K562 (cell line): ENCODE measurements at regions not wholly inside any gene's neighbourhood (a gene's known extent, or its start where the extent isn't known, plus 50 kb on each side); places are given as distances from the start of the nearest gene placed in this dataset.
A peak's percentile ranks its signal among the peaks of the same experiment; 100 is the strongest.

Experiments used
- ATAC-seq: fragments of 200-7000 bp; cut with Tn5 transposase; 3 replicates; pipeline ENCODE4 v1.9.1; 2020; ENCODE audit warnings: moderate library complexity
- BruUV-seq: library from RNA; stranded (reverse); fragments of 400-500 nt; replicated peaks from 2 replicates; lab custom pipeline; 2021; lab: Mats Ljungman, UMichigan
- CTCF ChIA-PET: fragments of 300-600 bp; formaldehyde crosslinking; extraction: SDS; loops from one replicate; lab custom pipeline; 2021; ENCODE audit warnings: low intra/inter-chr PET ratio; lab: Yijun Ruan, JAX
- POLR2A ChIA-PET: fragments of 300-600, 350-650 bp; sonication (Branson Sonifier 250); formaldehyde crosslinking; extraction: SDS; loops from one replicate; lab custom pipeline; 2021; ENCODE audit warnings: antibody characterized with exemption, inconsistent platforms; lab: Yijun Ruan, JAX
- DNase-seq, 4 experiments: peaks; one replicate each; pipeline versions ENCODE4 v3.0.0 to v3.0.0-alpha.2; 2011 to 2018; ENCODE audit warnings: low spot score in 3 of 4, mixed read lengths in 3 of 4; ENCODE audit errors: extremely low read depth in 1 of 4
- FAIRE-seq: peaks from 2 replicates; lab custom pipeline; 2011; peaks lifted over from hg19 to GRCh38; lab: Jason Lieb, UNC
- H2AFZ ChIP-seq: 2 replicates; pipeline ENCODE4 v1.6.0; 2011; ENCODE audit warnings: low read depth, low read length, control low read depth, inconsistent platforms
- H3K27ac ChIP-seq: fragments of 200-600 bp; 3 replicates; pipeline ENCODE4 v1.8.0; 2011; ENCODE audit warnings: low read depth, mild to moderate bottlenecking, control low read depth, inconsistent platforms, low read length, moderate library complexity, mixed read lengths; ENCODE audit errors: extremely low read depth
- H3K27me3 ChIP-seq, 2 experiments: fragments of 300-600 bp in 1 of 2; 2 replicates in 1 of 2; 3 replicates in 1 of 2; pipeline versions ENCODE4 v1.6.0 to v1.8.0; 2011; ENCODE audit warnings: inconsistent platforms in 2 of 2, low read length in 2 of 2, mild to moderate bottlenecking in 1 of 2, mixed read lengths in 1 of 2, moderate library complexity in 1 of 2; ENCODE audit not compliant: control insufficient read depth in 2 of 2, insufficient read depth in 2 of 2
- H3K36me3 ChIP-seq: fragments of 300-600 bp; 3 replicates; pipeline ENCODE4 v1.8.0; 2011; ENCODE audit warnings: mild to moderate bottlenecking, low read length, inconsistent platforms; ENCODE audit not compliant: control insufficient read depth, insufficient read depth
- H3K4me1 ChIP-seq, 2 experiments: fragments of 200-600 bp in 1 of 2; replicated peaks in 1 of 2; 2 replicates in 1 of 2; 3 replicates in 1 of 2; pipeline versions ENCODE4 v1.5.1 to v1.8.0; 2011; ENCODE audit warnings: inconsistent platforms in 2 of 2, low read length in 2 of 2, mild to moderate bottlenecking in 1 of 2, mixed read lengths in 1 of 2, moderate library complexity in 1 of 2; ENCODE audit not compliant: control insufficient read depth in 2 of 2, insufficient read depth in 2 of 2
- H3K4me2 ChIP-seq: 2 replicates; pipeline ENCODE4 v1.6.1; 2011; ENCODE audit warnings: low read length, control low read depth, inconsistent platforms, mixed read lengths; ENCODE audit not compliant: insufficient read depth
- H3K4me3 ChIP-seq: fragments of 200-600 bp; sonication (generic), shearing (Covaris generic); 2 replicates; pipeline ENCODE4 v1.5.1; 2016; ENCODE audit warnings: control low read depth, inconsistent platforms
- H3K79me2 ChIP-seq: fragments of 200-600 bp; 3 replicates; pipeline ENCODE4 v1.8.0; 2011; ENCODE audit warnings: low read length, inconsistent platforms; ENCODE audit not compliant: control insufficient read depth, insufficient read depth
- H3K9ac ChIP-seq, 2 experiments: 2 replicates each; pipeline versions ENCODE4 v1.6.0 to v1.6.1; 2011; ENCODE audit warnings: low read depth in 2 of 2, low read length in 2 of 2, control low read depth in 1 of 2, inconsistent platforms in 1 of 2, mild to moderate bottlenecking in 1 of 2, mixed read lengths in 1 of 2; ENCODE audit not compliant: insufficient read depth in 1 of 2
- H3K9me1 ChIP-seq: one replicate; pipeline ENCODE4 v1.6.0; 2011; ENCODE audit warnings: inconsistent platforms, mild to moderate bottlenecking, low read length, moderate library complexity; ENCODE audit not compliant: control insufficient read depth, insufficient read depth
- H3K9me3 ChIP-seq: replicated peaks from 2 replicates; pipeline ENCODE4 v1.5.1; 2011; ENCODE audit warnings: low read depth, low read length, inconsistent platforms; ENCODE audit not compliant: control insufficient read depth, insufficient read depth
- H4K20me1 ChIP-seq: replicated peaks from 2 replicates; pipeline ENCODE4 v1.6.1; 2011; ENCODE audit warnings: low read length, inconsistent platforms, mixed read lengths; ENCODE audit not compliant: control insufficient read depth, insufficient read depth
- C11orf30 ChIP-seq: fragments of 450-650 bp; IDR thresholded peaks from 2 replicates; pipeline ENCODE4 v1.6.1; 2016; ENCODE audit warnings: low read depth, mild to moderate bottlenecking
- KAT7 ChIP-seq: sonication (generic); formaldehyde crosslinking; IDR thresholded peaks from 2 replicates; pipeline ENCODE4 v1.8.0; 2022; ENCODE audit warnings: missing genetic modification reagents, mild to moderate bottlenecking, borderline replicate concordance
- MAFF ChIP-seq: IDR thresholded peaks from 2 replicates; pipeline ENCODE4 v1.6.1; 2012; ENCODE audit warnings: low read length, improper control_type of control experiment
- MAFG ChIP-seq: fragments of 450-650 bp; conservative IDR thresholded peaks from 2 replicates; pipeline ENCODE4 v1.6.1; 2016; ENCODE audit warnings: missing genetic modification characterization, missing compliant biosample characterization
- ZNF316 ChIP-seq: fragments of 450-650 bp; IDR thresholded peaks from 2 replicates; pipeline ENCODE4 v1.6.1; 2016
- ZNF740 ChIP-seq, 3 experiments: fragments of 200-800 bp in 1 of 3; sonication (Bioruptor generic) in 1 of 3; sonication (generic) in 1 of 3; formaldehyde crosslinking in 1 of 3; IDR thresholded peaks; 2 replicates each; pipeline versions ENCODE4 v1.6.1 to v1.8.0; 2016 to 2022; ENCODE audit warnings: mild to moderate bottlenecking in 2 of 3, missing compliant biosample characterization in 2 of 3, missing genetic modification characterization in 2 of 3, missing genetic modification reagents in 1 of 3
- WGBS: fragments of 100-300 bp; shearing (Covaris generic); methylation state at CpG from one replicate; pipeline ENCODE4 v1.1.6; 2016; ENCODE audit warnings: low coverage, mixed read lengths; ENCODE audit not compliant: insufficient coverage; ENCODE audit errors: missing lambda C conversion rate; 5-methylcytosine and 5-hydroxymethylcytosine counted together
- in situ Hi-C: fragments of 300-500 bp; cut with MboI; formaldehyde crosslinking; loops from 4 replicates; pipeline ENCODE4 v1.15.0; 2018; ENCODE audit warnings: inconsistent platforms, mixed read lengths
- intact Hi-C: fragments of 100-400 bp; cut with micrococcal nuclease; formaldehyde crosslinking; loops from 2 replicates; pipeline ENCODE4 v1.14.2; 2022
- TF ChIP-seq, protein P1 (sequence below): fragments of 250-450 bp; sonication (Bioruptor Pico); IDR thresholded peaks from 2 replicates; pipeline ENCODE4 v1.4.0; 2020; ENCODE audit warnings: borderline replicate concordance

- TF ChIP-seq, protein P1, sequence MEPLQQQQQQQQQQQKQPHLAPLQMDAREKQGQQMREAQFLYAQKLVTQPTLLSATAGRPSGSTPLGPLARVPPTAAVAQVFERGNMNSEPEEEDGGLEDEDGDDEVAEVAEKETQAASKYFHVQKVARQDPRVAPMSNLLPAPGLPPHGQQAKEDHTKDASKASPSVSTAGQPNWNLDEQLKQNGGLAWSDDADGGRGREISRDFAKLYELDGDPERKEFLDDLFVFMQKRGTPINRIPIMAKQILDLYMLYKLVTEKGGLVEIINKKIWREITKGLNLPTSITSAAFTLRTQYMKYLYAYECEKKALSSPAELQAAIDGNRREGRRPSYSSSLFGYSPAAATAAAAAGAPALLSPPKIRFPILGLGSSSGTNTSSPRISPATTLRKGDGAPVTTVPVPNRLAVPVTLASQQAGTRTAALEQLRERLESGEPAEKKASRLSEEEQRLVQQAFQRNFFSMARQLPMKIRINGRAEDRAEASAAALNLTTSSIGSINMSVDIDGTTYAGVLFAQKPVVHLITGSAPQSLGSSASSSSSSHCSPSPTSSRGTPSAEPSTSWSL (CRISPR knock-in tag): no peak
- TF ChIP-seq, all 486 proteins: peak for 0
- Histone ChIP-seq H3K27me3 (no peaks in the 10 kb centered on the region), H3K79me2 (peaks cover 70% of the 10 kb centered on the region), H3K4me1 (peaks cover 17 to 54% of the 10 kb centered on the region in 2 experiments), H3K9me1 (no peaks in the 10 kb centered on the region), H3K4me2 (no peak overlapping the region), H4K20me1 (no peaks in the 10 kb centered on the region), H3K4me3 (no peak overlapping the region), H3K9ac (no peak overlapping the region), H2AFZ (no peak overlapping the region), H3K27ac (no peak overlapping the region), H3K9me3 (no peaks in the 10 kb centered on the region), H3K36me3 (peaks cover 39% of the 10 kb centered on the region)
- whole genome bisulfite sequencing: 93% methylated on average over 1 of the region's 1 CpG
- CTCF ChIA-PET: no interaction called here
- DNase-seq (no peak), FAIRE-seq (no peak), ATAC-seq (no peak)
- intact Hi-C loops: loop anchor here (5.0 kb wide), 1 partner anchor 70 kb away; no protein-coding TSS in a partner anchor
- POLR2A ChIA-PET: no interaction called here
- BruUV-seq: no TSS peak
- in situ Hi-C loops: no loop called here
Measured at GRCh38 chr15:95712785-95713184, 617.7 kb upstream of the NR2F2 start.

DNA sequence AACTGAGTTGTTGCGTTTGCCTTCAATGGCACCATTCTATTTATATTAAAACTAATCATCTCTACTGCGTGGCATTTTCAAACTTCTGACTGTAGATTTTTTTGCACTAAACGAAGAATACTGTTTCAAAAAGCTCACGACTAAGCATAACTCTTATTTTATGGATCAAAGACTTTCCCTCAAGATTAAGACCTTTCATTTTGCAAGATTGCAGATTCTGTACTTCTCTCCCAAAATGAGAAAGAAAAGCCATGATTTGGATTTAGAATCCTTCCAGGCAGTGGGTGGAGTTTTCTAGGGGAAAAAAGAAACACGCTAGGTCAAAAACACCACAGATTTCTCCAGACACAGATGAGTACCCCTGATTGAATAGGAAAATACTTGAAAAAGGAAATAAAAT, 617.2 kb upstream of the NR2F2 start:
- FAIRE-seq: no peak
- Histone ChIP-seq H3K9ac (no peak overlapping the region), H3K4me2 (no peak overlapping the region), H2AFZ (no peak overlapping the region), H3K79me2 (peaks cover 68% of the 10 kb centered on the region), H3K36me3 (peaks cover 39% of the 10 kb centered on the region), H4K20me1 (no peaks in the 10 kb centered on the region), H3K9me3 (no peaks in the 10 kb centered on the region), H3K27ac (no peak overlapping the region), H3K9me1 (no peaks in the 10 kb centered on the region), H3K4me1 (peaks cover 18 to 50% of the 10 kb centered on the region in 2 experiments), H3K27me3 (no peaks in the 10 kb centered on the region), H3K4me3 (no peak overlapping the region)
- WGBS: 81% methylated on average over 5 of the region's 5 CpGs
- CTCF ChIA-PET: no interaction called here
- DNase-seq: no peak
- no TSS peak for BruUV-seq
- no peak for TF ChIP-seq KAT7
- TF ChIP-seq ZNF316: peak; percentile 70
- no peak for TF ChIP-seq ZNF740 (CRISPR knock-in tag; IDR thresholded peaks at IDR 0.05)
- TF ChIP-seq ZNF740 (tag; IDR thresholded peaks at IDR 0.05): no peak
- peak; percentile 37 for TF ChIP-seq MAFF
- TF ChIP-seq MAFG (tag): 0 out of 2 replicates have a peak, but pooled peaks have one; percentile 5
- TF ChIP-seq C11orf30: peak; percentile 55; the same call in 1 of the 2 replicates
- POLR2A ChIA-PET: no interaction called here
- intact Hi-C loops (loop anchor here (5.0 kb wide), 1 partner anchor 71 kb away; no protein-coding TSS in a partner anchor), in situ Hi-C loops (no loop called here)
- no peak for ATAC-seq
